GM19467 (cell line): ENCODE measurements at regions not wholly inside any gene's neighbourhood (a gene's known extent, or its start where the extent isn't known, plus 50 kb on each side); places are given as distances from the start of the nearest gene placed in this dataset.
"Not testable (repeated sequence)": the region's sequence is repeated elsewhere in the genome, so short reads cannot be mapped to it uniquely, and the experiment has no call there.

Experiments
- ATAC-seq: cut with Tn5 transposase; IDR thresholded peaks from one replicate; pipeline ENCODE4 v1.9.1; 2021; ENCODE audit warnings: mild to moderate bottlenecking, moderate library complexity; ENCODE audit not compliant: unreplicated experiment

DNA sequence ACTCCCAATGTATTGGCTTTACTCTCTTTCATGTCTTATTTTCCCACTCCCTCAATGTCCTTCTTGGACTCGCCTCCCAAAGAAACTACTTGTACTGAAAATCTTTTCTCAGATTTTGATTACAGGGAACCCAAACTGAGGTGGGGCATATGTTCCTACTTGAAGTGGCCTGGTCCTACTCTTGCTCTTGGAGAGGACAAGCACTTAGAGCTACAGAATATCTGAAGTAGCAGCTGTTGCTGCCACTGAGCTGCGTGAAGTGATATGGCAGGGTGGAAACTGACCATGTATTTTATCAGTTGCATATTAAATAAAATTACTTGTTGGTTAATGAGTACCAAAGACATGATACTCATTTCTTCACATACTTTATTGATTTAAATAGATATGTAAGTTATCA is 129.5 kb downstream of the TSEN15 start:
- ATAC-seq: no peak

DNA sequence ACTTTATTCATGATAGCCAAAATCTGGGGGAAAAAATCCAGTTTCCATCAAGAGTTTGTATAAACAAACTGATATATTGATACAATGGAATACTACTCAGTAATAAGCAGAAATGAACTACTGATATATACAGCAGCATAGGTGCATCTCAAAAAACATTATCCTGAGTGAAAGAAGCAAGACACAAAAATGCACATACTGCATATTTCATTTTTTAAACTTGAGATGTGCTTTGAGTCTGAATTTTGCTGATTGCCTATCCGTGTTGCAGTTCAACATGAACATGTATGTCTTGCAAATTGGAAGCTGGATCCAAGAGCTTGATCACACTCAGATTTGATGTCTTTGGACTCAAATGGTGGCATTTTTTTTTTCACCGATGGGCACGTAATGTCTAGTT is 132.4 kb downstream of the TSEN15 start:
- no peak for ATAC-seq

DNA sequence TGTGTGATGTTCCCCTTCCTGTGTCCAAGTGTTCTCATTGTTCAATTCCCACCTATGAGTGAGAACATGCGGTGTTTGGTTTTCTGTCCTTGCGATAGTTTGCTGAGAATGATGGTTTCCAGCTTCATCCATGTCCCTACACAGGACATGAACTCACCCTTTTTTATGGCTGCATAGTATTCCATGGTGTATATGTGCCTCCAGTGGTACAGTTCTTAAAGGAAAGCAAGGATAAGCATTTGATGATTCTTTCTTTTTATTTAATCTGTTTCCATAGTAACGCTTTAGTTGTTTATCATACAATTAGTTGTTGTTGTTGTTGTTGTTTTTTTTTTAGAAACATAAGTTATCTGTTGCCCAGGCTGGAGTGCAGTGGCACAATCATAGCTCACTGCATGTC is 133.1 kb downstream of the TSEN15 start:
- not testable (repeated sequence) for ATAC-seq

DNA sequence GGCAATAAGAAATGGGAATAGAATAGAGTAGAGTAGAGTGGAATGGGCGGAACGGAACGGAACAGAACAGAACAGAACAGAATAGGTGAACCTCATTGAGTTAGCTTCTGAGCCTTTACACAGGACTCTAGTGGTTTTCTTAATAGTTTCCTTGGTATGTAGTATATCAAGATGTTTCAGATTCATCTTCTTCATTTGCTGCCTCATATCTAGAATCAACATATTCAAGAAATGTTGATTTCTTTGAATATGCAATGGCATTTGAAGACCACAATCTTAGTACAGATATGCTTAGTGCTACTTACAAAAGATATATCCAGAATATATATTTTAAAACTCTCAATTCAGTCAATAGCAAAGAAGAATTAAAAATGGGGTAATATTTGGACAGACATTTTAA is 133.8 kb downstream of the TSEN15 start:
- no peak for ATAC-seq

DNA sequence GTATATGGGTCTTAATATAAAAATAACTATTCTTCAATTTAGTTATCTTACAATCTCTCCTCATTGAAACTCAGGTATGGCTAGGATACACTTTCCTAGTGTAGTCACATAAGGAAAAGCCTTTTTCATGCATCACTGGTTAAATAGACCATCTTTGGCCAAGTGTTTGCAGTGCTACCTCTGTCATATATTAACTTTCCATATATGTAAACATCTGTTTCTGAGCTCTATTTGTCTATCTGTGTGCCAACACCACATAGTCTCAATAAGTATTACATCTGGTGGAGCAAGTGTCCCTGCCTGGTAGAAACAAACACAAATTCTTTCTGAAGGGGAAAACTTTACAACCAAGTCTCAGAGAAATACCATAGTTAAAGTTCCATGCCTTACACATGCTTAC is 134.6 kb downstream of the TSEN15 start:
- ATAC-seq: no peak

DNA sequence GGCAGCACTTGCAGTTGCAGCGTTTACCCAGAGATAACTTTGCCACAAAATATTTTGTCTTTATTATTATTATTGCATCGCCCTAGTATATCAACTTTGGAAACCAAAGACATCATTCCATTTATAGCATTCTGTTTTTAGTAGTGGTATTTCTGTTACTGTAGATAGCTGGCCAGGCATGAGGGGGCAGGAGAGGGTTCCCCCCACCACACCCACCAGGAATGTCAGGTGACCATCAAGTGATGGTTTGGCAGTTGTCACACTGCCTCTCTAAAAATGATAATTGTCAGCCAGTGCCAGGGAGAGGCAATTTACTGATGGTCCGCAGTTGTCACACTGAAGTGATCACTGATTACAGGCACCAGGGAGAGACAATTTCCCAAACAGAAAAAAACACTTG is 135.6 kb downstream of the TSEN15 start:
- ATAC-seq: no peak

DNA sequence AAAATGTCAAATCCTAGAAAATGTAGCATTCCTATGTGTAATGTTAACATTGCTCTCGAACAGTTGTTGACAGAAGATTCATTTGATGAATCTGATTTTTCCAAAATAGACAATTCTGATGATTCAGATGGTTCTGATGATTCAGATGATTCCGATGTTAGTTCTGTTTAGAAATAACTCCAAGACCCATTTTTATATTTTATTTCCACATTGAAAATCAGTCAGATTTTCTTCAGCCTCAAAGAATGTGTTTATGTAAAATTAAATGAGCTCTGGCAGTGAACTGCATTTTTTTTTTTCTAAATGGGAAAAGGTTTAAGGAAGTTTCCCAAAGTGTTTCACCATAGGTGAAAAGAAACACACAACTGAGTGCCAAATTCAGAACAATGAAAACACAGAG is 136.5 kb downstream of the TSEN15 start:
- no peak for ATAC-seq

DNA sequence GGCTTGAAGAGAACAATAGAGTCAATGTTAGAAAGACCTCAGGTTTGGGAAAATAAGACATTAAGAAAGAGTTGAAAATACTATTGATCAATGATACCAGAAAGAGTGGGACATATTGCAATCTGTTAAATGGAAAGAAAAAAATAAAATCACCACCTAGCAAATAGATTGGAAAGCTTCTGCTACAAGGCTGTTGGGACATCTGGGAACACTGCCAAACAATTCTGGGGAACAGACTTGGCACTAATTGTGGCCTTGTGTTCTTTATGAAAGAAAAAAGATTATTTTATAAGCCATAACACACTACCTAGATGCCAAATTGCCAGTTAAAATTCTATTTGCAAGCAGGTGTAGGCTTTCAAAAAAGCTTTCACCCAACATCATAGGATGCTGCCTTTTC is 137.8 kb downstream of the TSEN15 start:
- no peak for ATAC-seq

DNA sequence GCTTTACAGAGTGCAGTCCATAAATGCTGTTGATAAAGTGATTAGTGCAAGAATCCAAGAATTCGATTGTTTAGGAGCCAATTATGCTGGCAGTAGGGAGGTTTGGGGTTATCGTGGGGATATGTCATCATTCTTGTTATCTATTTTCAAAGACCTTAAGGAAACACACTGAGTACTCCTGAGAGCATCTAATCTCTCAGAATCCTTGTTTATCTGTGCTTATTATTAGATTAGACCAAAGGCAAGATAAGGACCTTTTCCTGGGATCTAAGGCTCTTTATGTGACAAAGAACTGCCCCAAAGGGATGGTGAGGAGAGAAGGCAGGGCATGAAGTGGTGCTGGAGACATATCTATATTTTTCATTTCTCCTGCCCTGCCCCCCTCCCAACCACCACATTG is 139.1 kb downstream of the TSEN15 start:
- ATAC-seq: no peak

DNA sequence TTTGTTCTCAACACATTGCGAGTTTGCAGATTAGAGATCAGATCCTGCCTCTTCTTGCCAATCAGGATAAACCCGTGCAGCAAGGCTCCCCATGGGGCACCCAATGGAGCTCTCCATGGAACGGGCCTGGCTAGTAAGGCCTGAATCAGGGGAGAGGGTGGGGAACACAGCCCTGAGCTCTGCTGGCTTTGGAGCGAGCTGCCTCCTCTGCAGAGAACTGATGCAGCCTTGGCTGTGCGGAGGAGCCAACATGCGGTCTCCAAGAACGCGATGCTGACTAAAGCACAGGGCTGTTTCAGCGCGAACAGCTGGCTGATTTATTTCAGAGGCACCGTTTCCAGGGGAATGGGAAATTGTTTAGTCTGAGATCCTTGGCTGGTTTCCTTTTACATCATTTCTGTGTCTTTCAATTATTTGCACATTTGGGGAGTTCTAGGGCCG is 139.7 kb downstream of the TSEN15 start:
- no peak for ATAC-seq

DNA sequence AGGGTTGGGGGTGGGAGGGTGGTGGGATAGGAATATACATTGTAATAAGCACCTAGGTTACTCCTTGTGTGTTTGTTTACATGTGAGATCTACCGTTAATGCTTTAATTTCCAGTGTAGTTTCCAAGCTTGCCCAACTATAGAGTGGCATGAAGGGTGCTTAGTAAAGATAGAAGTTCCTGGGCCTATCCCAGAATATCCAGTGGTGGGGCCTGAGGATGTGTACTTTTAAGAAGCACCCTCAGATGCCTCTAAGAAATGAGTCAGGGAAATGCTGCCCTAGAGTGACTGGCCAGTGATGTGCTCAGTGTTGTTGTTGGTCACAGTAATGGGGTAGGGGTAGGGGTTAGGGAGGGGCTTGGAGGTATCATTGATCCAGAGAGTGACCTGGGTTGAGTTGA is 141.3 kb downstream of the TSEN15 start:
- no peak for ATAC-seq

DNA sequence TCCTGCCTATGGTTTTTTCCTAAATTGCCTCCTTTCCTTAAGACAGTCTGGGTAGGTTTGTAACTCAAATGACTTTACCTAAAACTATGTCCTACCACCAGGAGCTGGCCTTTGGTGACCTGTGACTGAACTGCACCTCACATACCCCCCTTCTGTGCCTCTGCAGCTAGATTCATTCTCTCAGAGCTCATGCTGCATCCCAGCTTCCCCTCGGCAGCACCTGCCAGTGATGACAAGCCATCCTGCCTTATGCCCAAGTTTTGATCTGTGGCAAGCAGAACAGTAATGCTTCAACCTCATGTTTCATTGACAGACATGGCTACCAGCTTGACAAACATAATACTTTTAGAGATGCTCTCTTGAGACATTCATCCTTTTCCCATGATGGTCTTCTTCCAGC is 141.9 kb downstream of the TSEN15 start:
- no peak for ATAC-seq

DNA sequence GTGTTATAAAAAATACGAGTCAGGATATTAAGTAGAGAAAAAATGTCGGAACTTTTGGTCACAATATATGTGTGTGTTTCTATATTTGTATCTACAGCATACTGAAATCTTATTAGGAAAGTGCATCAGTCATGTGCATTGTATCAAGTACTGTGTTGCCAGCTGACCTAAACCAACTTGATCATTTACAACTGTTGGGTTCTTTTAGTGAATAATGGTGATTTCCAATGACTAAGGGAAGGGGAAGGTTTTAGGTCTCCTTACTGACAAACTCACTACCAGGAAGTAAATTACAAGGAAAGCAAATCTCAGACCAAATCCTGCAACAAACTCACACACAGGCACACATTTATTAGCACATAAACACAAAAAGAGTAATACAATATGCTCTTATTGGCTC is 142.7 kb downstream of the TSEN15 start:
- ATAC-seq: no peak

DNA sequence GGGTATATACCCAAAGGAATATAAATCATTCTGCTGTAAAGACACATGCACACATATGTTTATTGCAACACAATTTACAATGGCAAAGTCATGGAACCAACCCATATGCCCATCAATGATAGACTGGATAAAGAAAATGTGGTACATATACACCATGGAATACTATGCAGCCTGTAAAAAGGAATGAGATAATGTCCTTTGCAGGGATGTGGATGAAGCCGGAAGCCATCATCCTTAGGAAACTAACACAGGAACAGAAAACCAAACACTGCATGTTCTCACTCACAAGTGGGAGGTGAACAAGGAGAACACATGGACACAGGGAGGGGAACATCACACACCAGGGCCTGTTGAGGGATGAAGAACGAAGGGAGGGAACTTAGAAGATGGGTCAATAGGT is 144.2 kb downstream of the TSEN15 start:
- ATAC-seq: not testable (repeated sequence)

DNA sequence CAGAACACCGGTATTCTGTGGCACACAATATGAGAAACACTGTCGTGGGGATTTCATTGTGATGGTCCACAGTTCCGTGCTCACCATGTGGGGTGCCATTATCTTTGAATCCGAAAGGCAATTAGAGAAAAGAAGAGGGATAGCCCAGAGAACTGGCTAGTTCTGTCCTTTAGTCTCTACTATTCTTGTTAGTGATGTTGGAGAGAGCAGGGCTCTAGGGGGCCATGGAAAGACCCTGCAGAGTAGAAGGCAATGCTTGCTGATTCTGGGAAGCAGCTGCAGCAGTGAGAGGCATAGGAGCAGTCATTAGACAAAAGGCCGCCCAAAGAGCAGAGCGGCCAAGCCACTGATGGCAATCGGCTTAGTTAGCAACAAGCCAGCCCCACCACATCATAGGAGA is 146.3 kb downstream of the TSEN15 start:
- no peak for ATAC-seq

DNA sequence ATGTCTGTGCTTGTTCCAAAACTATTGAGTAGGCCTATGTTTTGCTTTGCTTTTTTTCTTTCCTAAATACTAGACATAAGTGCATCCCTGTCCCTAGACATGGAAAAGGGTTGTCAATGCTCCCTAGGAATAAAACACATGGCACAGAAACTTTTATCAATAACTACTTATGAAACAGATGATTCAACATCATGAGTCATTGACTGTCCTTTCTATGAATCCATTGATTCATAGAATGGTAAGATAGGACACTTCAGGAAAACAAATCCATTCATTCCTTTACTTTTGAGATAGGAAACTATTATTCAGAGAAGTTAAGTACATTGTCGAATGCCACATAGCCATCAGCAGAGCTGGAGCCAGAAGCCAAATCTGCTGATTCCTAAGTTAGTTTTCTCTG is 147.5 kb downstream of the TSEN15 start:
- no peak for ATAC-seq

DNA sequence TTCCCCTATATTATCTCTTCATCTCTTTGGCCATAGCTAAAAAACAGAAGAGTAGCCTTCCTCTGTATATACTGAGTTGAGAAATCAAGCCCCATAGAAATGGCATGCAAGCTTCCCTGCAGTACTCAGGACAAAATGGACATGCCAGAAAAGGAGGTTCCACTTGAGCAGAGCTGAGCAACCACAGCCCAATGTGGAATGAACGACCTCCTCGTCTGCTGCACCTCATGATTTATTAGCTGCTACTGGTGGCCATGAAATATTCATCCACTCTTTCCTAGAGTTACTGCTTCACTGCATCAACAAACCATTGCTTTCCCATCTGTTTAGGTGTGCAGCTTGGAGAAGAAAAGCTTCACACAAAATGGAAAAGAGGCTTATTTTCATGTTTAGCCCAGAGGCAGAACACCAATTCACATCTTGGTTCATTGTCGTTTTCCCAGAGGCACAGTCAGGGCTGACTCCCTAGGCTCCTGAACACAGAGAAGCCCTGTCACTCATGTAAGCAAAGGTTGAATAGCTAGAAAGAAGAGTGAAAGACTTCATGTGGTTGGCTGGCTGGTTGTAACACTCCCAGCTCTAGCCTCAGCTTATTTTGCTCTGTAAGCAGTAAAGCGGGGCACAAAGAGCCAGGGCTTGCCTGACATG is 148.0 kb downstream of the TSEN15 start:
- no peak for ATAC-seq

DNA sequence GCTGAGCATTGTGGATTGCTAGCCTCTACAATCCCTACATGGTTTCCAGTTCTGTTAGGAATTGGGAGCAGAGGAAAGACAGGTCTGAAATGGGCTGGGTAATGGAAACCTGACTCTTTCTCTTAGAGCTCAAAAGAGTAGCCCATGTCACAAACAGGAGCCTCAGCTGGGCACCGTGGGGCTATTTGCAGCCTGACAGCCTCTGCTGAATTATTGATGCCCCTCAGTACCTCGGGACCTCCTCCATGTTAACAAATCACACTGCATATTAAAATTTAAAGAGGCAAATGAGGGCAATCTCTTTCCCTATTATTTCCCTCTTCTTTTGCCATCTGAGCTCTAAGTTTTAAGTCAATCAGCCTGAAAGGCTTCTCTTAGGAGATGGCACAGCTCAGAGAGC is 157.1 kb downstream of the TSEN15 start:
- no peak for ATAC-seq

DNA sequence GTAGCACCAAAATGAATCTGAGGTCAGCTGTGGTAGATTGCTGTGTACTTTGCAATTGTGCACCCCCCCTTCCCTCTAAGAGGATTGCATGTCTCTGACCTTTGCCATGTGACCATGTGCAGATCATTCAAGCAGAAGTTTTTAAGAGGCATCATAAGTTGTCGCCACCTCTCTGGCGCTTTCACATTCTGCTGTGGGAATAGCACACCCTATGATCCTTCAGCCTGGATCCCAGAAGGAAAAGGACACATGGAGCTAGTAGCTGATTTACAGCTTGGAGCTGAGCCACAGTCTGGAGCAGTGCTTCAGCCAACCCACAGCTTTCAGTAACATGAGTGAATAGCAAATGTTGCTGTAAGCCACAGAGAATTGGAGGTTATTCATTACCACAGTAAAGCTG is 158.5 kb downstream of the TSEN15 start:
- ATAC-seq: no peak

DNA sequence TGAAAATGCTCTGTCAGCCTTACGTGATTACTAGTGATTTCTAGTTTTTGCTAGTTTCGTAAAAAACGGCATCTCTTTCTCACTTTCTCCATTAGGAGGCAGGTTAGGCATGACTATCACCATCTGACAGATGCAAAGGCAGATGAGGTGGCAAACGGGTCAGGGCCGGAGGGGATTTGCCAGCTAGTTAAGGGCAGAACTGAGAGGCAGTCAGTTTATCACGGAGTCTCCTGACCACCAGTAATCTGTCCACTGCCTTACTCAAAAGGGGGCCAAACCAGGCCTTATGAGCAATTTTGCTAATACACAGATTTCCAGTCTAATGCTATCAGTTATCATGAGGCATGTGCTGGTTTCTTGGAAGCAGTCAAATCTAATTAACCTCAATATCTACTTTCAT is 159.3 kb downstream of the TSEN15 start:
- no peak for ATAC-seq

DNA sequence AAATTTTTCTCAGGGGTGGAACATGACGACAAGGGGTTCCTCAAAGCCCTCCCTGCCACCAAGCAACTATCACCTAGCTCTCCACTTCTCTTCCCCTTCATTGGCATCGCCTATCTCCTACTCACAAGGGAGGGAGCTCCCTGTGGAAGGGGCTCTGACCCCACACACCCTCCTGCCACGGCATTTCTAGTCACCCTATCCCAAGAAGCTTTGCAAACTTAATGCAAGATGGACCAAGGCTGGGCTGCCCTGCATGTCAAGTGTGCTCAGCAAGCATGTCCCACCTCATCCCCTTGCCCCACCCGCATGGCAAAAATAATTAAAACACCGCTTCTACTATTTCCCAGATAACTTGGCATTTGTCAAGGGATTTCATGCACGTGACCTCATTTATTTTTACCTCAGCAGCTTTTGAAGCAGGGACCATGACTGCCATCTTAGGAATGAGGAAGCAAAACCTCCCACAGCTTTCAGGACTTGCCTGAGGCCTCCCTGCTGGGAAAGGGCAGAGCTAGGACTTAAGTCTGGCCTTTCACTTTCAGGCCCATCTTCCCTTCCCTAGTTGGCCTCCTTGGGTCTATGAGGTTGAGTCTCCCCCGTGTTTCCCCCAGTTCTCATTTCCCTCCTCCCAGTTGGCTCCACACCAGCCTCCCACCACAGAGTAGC is 161.3 kb downstream of the TSEN15 start:
- ATAC-seq: no peak

DNA sequence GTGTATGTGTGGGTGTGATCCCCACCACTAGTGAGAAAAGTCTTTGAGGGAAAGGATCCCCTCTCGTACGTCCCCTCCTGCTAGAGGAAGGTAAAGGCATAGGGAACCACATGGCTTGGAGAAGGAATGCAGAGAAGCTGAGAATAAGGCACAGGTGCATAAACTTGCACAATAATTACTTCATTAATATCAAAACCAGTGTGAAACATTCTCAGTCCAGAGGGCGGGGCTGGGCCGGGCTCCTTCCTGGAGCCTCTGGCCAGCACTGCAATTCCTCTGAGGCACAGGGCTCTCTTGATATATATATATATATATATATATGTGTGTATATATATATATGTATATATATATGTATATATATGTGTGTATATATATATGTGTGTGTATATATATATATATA is 162.6 kb downstream of the TSEN15 start:
- no peak for ATAC-seq
